ENCODE measurements at regions not wholly inside any gene's neighbourhood (a gene's known extent, or its start where the extent isn't known, plus 50 kb on each side); places are given as distances from the start of the nearest gene placed in this dataset.

DNA sequence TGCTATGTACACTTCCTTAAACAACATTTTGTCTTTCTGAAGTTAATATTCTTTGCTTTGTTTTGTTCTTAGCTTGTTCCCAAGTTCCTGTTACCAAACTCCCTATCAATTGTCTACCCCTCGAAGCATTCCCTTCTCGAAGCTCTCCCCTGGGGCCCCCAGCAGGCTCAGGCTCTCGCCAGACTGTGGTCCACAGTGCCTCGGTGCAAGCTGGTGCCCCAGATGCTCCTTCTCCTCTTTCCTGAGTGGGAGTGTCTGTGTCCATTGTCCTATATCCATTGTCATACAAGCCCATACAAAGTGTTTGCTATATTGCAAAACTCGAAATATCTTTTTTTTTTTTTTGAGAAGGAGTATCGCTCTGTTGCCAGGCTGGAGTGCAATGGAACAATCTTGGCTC is 51.7 kb upstream of the RTL6 start:
- DNase-seq = no peak

DNA sequence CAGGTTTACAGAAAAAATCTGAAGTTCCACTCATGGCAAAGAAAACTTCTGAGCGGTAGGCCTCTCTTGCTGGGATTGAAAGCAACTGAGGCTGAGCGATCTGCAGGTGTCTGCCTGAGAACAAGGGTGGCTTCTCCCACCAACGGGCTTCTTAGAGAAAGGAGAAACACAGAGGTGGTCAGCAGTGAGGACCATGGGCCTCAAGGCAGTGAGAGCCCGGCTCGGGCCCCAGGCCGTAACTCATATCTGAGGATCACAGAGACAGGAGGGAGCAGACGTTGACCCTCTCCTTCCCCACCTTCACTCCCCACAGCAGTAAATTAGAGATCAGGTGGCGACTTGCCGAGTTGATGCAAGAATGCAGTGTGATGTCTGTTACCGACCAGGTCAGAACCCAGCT is 50.9 kb upstream of the RTL6 start:
- DNase-seq = no peak
